ENCODE measurements at regions not wholly inside any gene's neighbourhood (a gene's known extent, or its start where the extent isn't known, plus 50 kb on each side); places are given as distances from the start of the nearest gene placed in this dataset.

DNA sequence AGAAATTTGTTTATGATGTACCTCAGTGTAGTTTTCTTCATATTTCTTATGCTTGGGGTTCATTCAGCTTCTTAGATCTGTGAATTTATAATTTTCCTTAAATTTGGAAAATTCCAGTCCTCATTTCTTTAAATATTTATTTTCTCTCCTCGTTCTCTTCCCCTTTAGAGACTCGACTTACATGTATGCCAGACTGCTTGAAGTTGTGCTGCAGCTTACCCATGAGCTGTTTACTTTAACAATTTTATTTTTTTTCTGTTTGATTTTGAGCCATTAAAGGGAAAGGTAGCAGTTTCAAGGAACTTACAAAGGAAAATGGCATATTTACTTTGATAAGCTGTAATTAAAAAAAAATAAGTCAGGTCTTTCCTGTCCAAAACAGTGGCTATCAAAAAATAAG is 123.0 kb upstream of the ZNF32 start:
- H3K4me3 ChIP-seq, result no peak overlapping the region
- H3K9me3 ChIP-seq, result peaks cover 0 to 10% of the 10 kb centered on the region in 2 donors
- no peaks in the 10 kb centered on the region for H3K36me3 ChIP-seq
- no peak overlapping the region for H3K27ac ChIP-seq
- H3K27me3 ChIP-seq, result no peaks in the 10 kb centered on the region
- DNase-seq, result no peak
- ATAC-seq, result no peak
- TF ChIP-seq, protein P1, sequence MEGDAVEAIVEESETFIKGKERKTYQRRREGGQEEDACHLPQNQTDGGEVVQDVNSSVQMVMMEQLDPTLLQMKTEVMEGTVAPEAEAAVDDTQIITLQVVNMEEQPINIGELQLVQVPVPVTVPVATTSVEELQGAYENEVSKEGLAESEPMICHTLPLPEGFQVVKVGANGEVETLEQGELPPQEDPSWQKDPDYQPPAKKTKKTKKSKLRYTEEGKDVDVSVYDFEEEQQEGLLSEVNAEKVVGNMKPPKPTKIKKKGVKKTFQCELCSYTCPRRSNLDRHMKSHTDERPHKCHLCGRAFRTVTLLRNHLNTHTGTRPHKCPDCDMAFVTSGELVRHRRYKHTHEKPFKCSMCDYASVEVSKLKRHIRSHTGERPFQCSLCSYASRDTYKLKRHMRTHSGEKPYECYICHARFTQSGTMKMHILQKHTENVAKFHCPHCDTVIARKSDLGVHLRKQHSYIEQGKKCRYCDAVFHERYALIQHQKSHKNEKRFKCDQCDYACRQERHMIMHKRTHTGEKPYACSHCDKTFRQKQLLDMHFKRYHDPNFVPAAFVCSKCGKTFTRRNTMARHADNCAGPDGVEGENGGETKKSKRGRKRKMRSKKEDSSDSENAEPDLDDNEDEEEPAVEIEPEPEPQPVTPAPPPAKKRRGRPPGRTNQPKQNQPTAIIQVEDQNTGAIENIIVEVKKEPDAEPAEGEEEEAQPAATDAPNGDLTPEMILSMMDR (IDR thresholded peaks at IDR 0.05), result no peak
- intact Hi-C loops (cut with DNase I), result no loop called here
- no peaks in the 10 kb centered on the region for H3K4me1 ChIP-seq

DNA sequence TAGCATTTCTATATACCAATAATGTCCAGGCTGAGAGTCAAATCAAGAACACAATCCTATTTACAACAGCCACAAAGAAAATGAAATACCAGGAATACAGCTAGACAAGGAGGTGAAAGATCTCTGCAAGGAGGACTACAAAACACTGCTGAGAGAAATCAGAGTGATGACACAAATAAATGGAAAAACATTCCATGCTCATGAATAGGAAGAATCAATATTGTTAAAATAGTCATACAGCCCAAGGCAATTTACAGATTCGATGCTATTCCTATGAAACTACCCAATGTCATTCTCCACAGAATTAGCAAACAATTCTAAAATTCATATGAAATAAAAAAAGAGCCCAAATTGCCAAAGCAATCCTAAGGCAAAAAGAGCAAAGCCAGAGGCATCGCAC is 116.8 kb upstream of the ZNF32 start:
- Histone ChIP-seq H3K27ac (no peak overlapping the region), H3K9me3 (peaks cover 0 to 10% of the 10 kb centered on the region in 2 donors), H3K36me3 (no peaks in the 10 kb centered on the region), H3K4me3 (no peak overlapping the region), H3K27me3 (no peaks in the 10 kb centered on the region), H3K4me1 (no peaks in the 10 kb centered on the region)
- ATAC-seq, result no peak
- TF ChIP-seq, protein P1 (IDR thresholded peaks at IDR 0.05), result no peak
- intact Hi-C loops (cut with DNase I), result no loop called here
- no peak for DNase-seq

DNA sequence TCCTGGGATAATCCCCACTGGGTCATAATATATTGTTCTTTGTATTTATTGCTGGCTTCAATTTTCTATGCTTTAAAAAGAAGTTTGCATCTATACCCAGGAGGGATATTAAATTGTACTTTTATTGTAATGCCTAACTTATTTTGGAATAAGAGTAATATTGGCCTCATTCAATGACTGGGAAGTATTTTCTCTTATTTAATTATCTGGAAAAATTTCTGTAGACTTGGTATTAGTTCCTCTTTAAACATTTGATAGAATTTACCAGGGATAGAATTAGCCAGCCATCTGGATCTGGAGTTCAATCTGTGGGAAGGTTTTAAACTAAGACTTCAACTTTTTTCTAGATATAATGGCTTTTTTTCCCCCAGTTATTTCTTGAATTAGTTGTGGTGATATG is 115.2 kb upstream of the ZNF32 start:
- Histone ChIP-seq H3K4me1 (no peaks in the 10 kb centered on the region), H3K9me3 (peaks cover 0 to 10% of the 10 kb centered on the region in 2 donors), H3K36me3 (no peaks in the 10 kb centered on the region), H3K4me3 (no peak overlapping the region), H3K27me3 (no peaks in the 10 kb centered on the region), H3K27ac (no peak overlapping the region)
- no peak for DNase-seq
- no peak for ATAC-seq
- intact Hi-C loops (cut with DNase I), result no loop called here
- TF ChIP-seq, protein P1 (IDR thresholded peaks at IDR 0.05), result no peak

DNA sequence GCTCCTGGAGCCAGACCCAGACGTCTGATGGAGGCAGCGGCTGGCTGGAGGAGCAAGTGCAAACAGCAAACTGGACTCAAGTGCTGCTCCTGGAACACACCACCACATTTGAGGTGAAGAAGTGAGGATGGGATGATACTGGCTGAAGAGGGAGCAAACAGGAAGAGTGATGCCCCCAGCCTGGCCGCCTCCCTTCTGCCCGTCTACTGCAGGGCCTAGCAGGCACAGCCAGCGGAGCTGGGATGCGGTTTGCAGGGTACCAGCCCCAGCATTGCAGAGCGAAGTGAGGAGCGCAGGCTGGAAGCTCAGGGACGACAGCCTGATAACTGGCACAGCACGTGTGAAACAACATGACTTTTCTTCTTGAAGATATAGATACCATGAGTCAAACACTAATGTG is 111.8 kb upstream of the ZNF32 start:
- Histone ChIP-seq H3K4me1 (no peaks in the 10 kb centered on the region), H3K36me3 (no peaks in the 10 kb centered on the region), H3K27ac (no peak overlapping the region), H3K9me3 (no peaks in the 10 kb centered on the region), H3K27me3 (no peaks in the 10 kb centered on the region), H3K4me3 (no peak overlapping the region)
- intact Hi-C loops (cut with DNase I), result no loop called here
- no peak for ATAC-seq
- no peak for DNase-seq
- TF ChIP-seq, protein P1 (IDR thresholded peaks at IDR 0.05), result no peak

DNA sequence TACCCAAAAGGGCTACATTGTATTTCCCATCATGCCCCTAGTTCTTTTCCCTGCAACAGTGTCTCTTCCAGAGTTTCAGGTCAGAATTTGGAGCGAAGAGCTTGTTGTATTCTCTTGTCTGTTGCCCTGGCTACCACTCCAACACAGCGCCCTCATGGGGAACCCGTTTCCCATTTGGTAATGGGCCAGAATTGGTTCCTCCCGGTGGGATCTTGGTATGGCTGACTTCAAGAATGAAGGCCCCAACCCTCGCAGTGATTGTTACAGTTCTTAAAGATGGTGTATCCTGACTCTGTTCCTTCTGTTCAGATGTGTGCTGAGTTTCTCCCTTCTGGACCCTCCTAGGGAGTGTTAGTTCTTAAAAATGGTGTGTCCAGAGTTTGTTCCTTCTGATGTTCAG is 110.5 kb upstream of the ZNF32 start:
- H3K27ac ChIP-seq, result no peak overlapping the region
- H3K36me3 ChIP-seq, result no peaks in the 10 kb centered on the region
- no peaks in the 10 kb centered on the region for H3K27me3 ChIP-seq
- H3K4me3 ChIP-seq, result no peak overlapping the region
- intact Hi-C loops (cut with DNase I), result no loop called here
- ATAC-seq, result no peak
- TF ChIP-seq, protein P1 (IDR thresholded peaks at IDR 0.05), result no peak
- H3K4me1 ChIP-seq, result no peaks in the 10 kb centered on the region
- H3K9me3 ChIP-seq, result no peaks in the 10 kb centered on the region
- DNase-seq, result no peak
